ENCODE measurements at regions not wholly inside any gene's neighbourhood (a gene's known extent, or its start where the extent isn't known, plus 50 kb on each side); places are given as distances from the start of the nearest gene placed in this dataset.

GRCh38 chr20:22339091-22339881 lies 245.1 kb downstream of the FOXA2 start (continued):
- no peak for TF ChIP-seq RNF219 (CRISPR knock-in tag; IDR thresholded peaks at IDR 0.05)
- no peak for TF ChIP-seq ISX (CRISPR knock-in tag; conservative IDR thresholded peaks at IDR 0.05)
- no peak for TF ChIP-seq SRY (CRISPR knock-in tag; IDR thresholded peaks at IDR 0.05)
- no peak for TF ChIP-seq GABPA (IDR thresholded peaks at IDR 0.05; ENCODE audit: low read depth, low read length)
- no peak for TF ChIP-seq GABPA (CRISPR knock-in tag; IDR thresholded peaks at IDR 0.05; ENCODE audit: low read depth)
- TF ChIP-seq UBTF (CRISPR knock-in tag; IDR thresholded peaks at IDR 0.05), result no peak
- no peak for TF ChIP-seq NR2F1 (CRISPR knock-in tag; IDR thresholded peaks at IDR 0.05)
- no peak for TF ChIP-seq PAXIP1 (CRISPR knock-in tag; conservative IDR thresholded peaks at IDR 0.05)
- TF ChIP-seq RORA (CRISPR knock-in tag; IDR thresholded peaks at IDR 0.05), result no peak
- TF ChIP-seq MTF1 (CRISPR knock-in tag; IDR thresholded peaks at IDR 0.05), result no peak
- TF ChIP-seq ZNF260 (CRISPR knock-in tag; IDR thresholded peaks at IDR 0.05; ENCODE audit: borderline replicate concordance, low read depth), result no peak
- TF ChIP-seq FOXK2 (IDR thresholded peaks at IDR 0.05), result no peak
- TF ChIP-seq ZNF232 (CRISPR knock-in tag; IDR thresholded peaks at IDR 0.05; ENCODE audit: borderline replicate concordance), result no peak
- no peak for TF ChIP-seq ZKSCAN1 (IDR thresholded peaks at IDR 0.05; ENCODE audit: low read length)
- no peak for TF ChIP-seq DDIT3 (CRISPR knock-in tag; IDR thresholded peaks at IDR 0.05)
- TF ChIP-seq MBD4 (IDR thresholded peaks at IDR 0.05; ENCODE audit: borderline replicate concordance, low read length), result no peak
- no peak for TF ChIP-seq MTA3 (CRISPR knock-in tag; IDR thresholded peaks at IDR 0.05)
- TF ChIP-seq PTBP1 (IDR thresholded peaks at IDR 0.05; ENCODE audit: low read depth, low read length, poor library complexity, severe bottlenecking), result no peak
- TF ChIP-seq NR1H2 (CRISPR knock-in tag; IDR thresholded peaks at IDR 0.05; ENCODE audit: borderline replicate concordance, low read depth), result no peak
- no peak for TF ChIP-seq ZNF691 (CRISPR knock-in tag; IDR thresholded peaks at IDR 0.05; ENCODE audit: borderline replicate concordance, low read depth)

Measured in HepG2 (cell line).